ENCODE measurements at regions not wholly inside any gene's neighbourhood (a gene's known extent, or its start where the extent isn't known, plus 50 kb on each side); places are given as distances from the start of the nearest gene placed in this dataset.

GRCh38 chr1:86272083-86272482 lies 115.5 kb upstream of the COL24A1 start (continued):
- TF ChIP-seq TCF3 (IDR thresholded peaks at IDR 0.05; ENCODE audit: borderline replicate concordance, insufficient read depth, low read depth, low read length) (no peak), SP1 (IDR thresholded peaks at IDR 0.05; ENCODE audit: low read depth, low read length) (no peak), HDGF (IDR thresholded peaks at IDR 0.05) (no peak), MYC (IDR thresholded peaks at IDR 0.05; ENCODE audit: insufficient read depth, insufficient read length, insufficient replicate concordance, low read length, severe bottlenecking) (no peak)

- no peaks in the 10 kb centered on the region for H4K20me1 ChIP-seq (ENCODE audit: control insufficient read depth, insufficient read depth)
- ChIA-PET SMC1A (ENCODE audit: uncharacterized antibody, unreplicated experiment) (no interaction called here), CTCF (interaction anchor here (1.0 to 1.1 kb wide), 2 partner anchors 23 to 47 kb away, joined by 3 to 4 read pairs; no protein-coding TSS in a partner anchor), POLR2A (interaction anchor here (0.6 kb wide), 1 partner anchor 88 kb away, joined by 8 read pairs; no protein-coding TSS in a partner anchor), RAD21 (ENCODE audit: unreplicated experiment) (no interaction called here)
- H2AFZ ChIP-seq (ENCODE audit: control insufficient read depth, low read depth, low read length), result no peak overlapping the region
- H3K9ac ChIP-seq (ENCODE audit: control insufficient read depth, insufficient read depth, low read length), result no peak overlapping the region
- no peak overlapping the region for H3K4me3 ChIP-seq
- no peak overlapping the region for H3K27ac ChIP-seq (ENCODE audit: control insufficient read depth, insufficient read depth)
- DNase-seq (ENCODE audit: low read depth, low spot score), result no peak
- H3K4me1 ChIP-seq (ENCODE audit: control insufficient read depth, insufficient read depth, low read length), result no peaks in the 10 kb centered on the region
- no peaks in the 10 kb centered on the region for H3K27me3 ChIP-seq (replicated peaks in 1 of 2; ENCODE audit: control insufficient read depth in 2 of 2, insufficient read depth in 2 of 2, low read length in 1 of 2)
- no peak for ATAC-seq
- 0% methylated on average over 2 of the region's 2 CpGs for WGBS (ENCODE audit: insufficient coverage, insufficient replicate concordance, low lambda C conversion rate, missing lambda C conversion rate)
- no peaks in the 10 kb centered on the region for H3K36me3 ChIP-seq (ENCODE audit: control insufficient read depth in 2 of 2, insufficient read depth in 2 of 2, low read length in 1 of 2)
- no peak for FAIRE-seq
- no TSS peak for BruUV-seq (replicated peaks)
- no peak overlapping the region for H3K4me2 ChIP-seq (ENCODE audit: control insufficient read depth, insufficient read depth)
- no peaks in the 10 kb centered on the region for H3K9me3 ChIP-seq (replicated peaks; ENCODE audit: control insufficient read depth, insufficient read depth, low read length)
- in situ Hi-C loops (cut with MboI) (no loop called here), intact Hi-C loops (cut with micrococcal nuclease; ENCODE audit: unreplicated experiment) (no loop called here)
- TF ChIP-seq CHD2 (IDR thresholded peaks at IDR 0.05; ENCODE audit: borderline replicate concordance, low read depth, low read length), result no peak
- TF ChIP-seq ZNF217 (IDR thresholded peaks at IDR 0.05), result no peak
- no peak for TF ChIP-seq GATAD2B (conservative IDR thresholded peaks at IDR 0.05; ENCODE audit: low read depth)
- TF ChIP-seq HCFC1 (IDR thresholded peaks at IDR 0.05; ENCODE audit: low read length), result no peak
- TF ChIP-seq ZSCAN29 (IDR thresholded peaks at IDR 0.05), result no peak
- no peak for TF ChIP-seq CBFB (IDR thresholded peaks at IDR 0.05; ENCODE audit: low read depth)
- no peak for TF ChIP-seq NR2C1 (IDR thresholded peaks at IDR 0.05)
- no peak for TF ChIP-seq FOXK2 (IDR thresholded peaks at IDR 0.05)
- TF ChIP-seq, protein P1, sequence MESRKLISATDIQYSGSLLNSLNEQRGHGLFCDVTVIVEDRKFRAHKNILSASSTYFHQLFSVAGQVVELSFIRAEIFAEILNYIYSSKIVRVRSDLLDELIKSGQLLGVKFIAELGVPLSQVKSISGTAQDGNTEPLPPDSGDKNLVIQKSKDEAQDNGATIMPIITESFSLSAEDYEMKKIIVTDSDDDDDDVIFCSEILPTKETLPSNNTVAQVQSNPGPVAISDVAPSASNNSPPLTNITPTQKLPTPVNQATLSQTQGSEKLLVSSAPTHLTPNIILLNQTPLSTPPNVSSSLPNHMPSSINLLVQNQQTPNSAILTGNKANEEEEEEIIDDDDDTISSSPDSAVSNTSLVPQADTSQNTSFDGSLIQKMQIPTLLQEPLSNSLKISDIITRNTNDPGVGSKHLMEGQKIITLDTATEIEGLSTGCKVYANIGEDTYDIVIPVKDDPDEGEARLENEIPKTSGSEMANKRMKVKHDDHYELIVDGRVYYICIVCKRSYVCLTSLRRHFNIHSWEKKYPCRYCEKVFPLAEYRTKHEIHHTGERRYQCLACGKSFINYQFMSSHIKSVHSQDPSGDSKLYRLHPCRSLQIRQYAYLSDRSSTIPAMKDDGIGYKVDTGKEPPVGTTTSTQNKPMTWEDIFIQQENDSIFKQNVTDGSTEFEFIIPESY (IDR thresholded peaks at IDR 0.05), result no peak
- TF ChIP-seq, protein P2, sequence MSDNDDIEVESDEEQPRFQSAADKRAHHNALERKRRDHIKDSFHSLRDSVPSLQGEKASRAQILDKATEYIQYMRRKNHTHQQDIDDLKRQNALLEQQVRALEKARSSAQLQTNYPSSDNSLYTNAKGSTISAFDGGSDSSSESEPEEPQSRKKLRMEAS (IDR thresholded peaks at IDR 0.05; ENCODE audit: low read depth, low read length), result no peak
- no peak for TF ChIP-seq BCL11A (IDR thresholded peaks at IDR 0.05; ENCODE audit: low read depth, low read length)
- TF ChIP-seq, protein P3, sequence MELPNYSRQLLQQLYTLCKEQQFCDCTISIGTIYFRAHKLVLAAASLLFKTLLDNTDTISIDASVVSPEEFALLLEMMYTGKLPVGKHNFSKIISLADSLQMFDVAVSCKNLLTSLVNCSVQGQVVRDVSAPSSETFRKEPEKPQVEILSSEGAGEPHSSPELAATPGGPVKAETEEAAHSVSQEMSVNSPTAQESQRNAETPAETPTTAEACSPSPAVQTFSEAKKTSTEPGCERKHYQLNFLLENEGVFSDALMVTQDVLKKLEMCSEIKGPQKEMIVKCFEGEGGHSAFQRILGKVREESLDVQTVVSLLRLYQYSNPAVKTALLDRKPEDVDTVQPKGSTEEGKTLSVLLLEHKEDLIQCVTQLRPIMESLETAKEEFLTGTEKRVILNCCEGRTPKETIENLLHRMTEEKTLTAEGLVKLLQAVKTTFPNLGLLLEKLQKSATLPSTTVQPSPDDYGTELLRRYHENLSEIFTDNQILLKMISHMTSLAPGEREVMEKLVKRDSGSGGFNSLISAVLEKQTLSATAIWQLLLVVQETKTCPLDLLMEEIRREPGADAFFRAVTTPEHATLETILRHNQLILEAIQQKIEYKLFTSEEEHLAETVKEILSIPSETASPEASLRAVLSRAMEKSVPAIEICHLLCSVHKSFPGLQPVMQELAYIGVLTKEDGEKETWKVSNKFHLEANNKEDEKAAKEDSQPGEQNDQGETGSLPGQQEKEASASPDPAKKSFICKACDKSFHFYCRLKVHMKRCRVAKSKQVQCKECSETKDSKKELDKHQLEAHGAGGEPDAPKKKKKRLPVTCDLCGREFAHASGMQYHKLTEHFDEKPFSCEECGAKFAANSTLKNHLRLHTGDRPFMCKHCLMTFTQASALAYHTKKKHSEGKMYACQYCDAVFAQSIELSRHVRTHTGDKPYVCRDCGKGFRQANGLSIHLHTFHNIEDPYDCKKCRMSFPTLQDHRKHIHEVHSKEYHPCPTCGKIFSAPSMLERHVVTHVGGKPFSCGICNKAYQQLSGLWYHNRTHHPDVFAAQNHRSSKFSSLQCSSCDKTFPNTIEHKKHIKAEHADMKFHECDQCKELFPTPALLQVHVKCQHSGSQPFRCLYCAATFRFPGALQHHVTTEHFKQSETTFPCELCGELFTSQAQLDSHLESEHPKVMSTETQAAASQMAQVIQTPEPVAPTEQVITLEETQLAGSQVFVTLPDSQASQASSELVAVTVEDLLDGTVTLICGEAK (IDR thresholded peaks at IDR 0.05; ENCODE audit: borderline replicate concordance), result no peak
- TF ChIP-seq ZBED1 (IDR thresholded peaks at IDR 0.05; ENCODE audit: borderline replicate concordance), result no peak
- no peaks in the 10 kb centered on the region for H3K79me2 ChIP-seq (ENCODE audit: control insufficient read depth, insufficient read depth, low read length)
These were observed 114.5 kb upstream of the COL24A1 start for GRCh38 chr1:86271046-86271445.
